Small intestine (tissue), 7 donors: ENCODE measurements at regions not wholly inside any gene's neighbourhood (a gene's known extent, or its start where the extent isn't known, plus 50 kb on each side); places are given as distances from the start of the nearest gene placed in this dataset.
A peak's percentile ranks its signal among the peaks of the same experiment; 100 is the strongest.

Experiments used
- DNase-seq, 2 donors: peaks; one replicate each; pipeline versions ENCODE4 v3.0.0 to v3.0.0-alpha.2; 2013
- FAIRE-seq: peaks from 2 replicates; lab custom pipeline; 2012; peaks lifted over from hg19 to GRCh38; lab: Jason Lieb, UNC
- H3K27ac ChIP-seq, 3 donors: one replicate each; pipeline ENCODE4 v1.5.1; 2013; ENCODE audit warnings: low read length in 2 of 3, mild to moderate bottlenecking in 2 of 3, control low read depth in 1 of 3, inconsistent platforms in 1 of 3, low read depth in 1 of 3, moderate library complexity in 1 of 3
- H3K27me3 ChIP-seq, 3 donors: one replicate each; pipeline ENCODE4 v1.6.1; 2013; ENCODE audit warnings: low read length in 3 of 3, inconsistent platforms in 1 of 3; ENCODE audit not compliant: control insufficient read depth in 3 of 3, insufficient read depth in 3 of 3
- H3K36me3 ChIP-seq, 3 donors: one replicate each; pipeline ENCODE4 v1.6.1; 2013; ENCODE audit warnings: low read length in 3 of 3, inconsistent platforms in 1 of 3, low read depth in 1 of 3, mild to moderate bottlenecking in 1 of 3, moderate library complexity in 1 of 3; ENCODE audit not compliant: control insufficient read depth in 3 of 3, insufficient read depth in 2 of 3
- H3K4me1 ChIP-seq, 3 donors: one replicate each; pipeline ENCODE4 v1.6.1; 2013; ENCODE audit warnings: low read length in 2 of 3, inconsistent platforms in 1 of 3, low read depth in 1 of 3, mild to moderate bottlenecking in 1 of 3, moderate library complexity in 1 of 3; ENCODE audit not compliant: control insufficient read depth in 3 of 3, insufficient read depth in 2 of 3
- H3K4me3 ChIP-seq, 3 donors: one replicate each; pipeline ENCODE4 v1.5.1; 2013; ENCODE audit warnings: low read length in 3 of 3, control low read depth in 1 of 3, inconsistent platforms in 1 of 3, low read depth in 1 of 3, mild to moderate bottlenecking in 1 of 3, moderate library complexity in 1 of 3
- H3K9me3 ChIP-seq, 2 donors: one replicate each; pipeline ENCODE4 v1.6.1; 2013; ENCODE audit warnings: low read depth in 1 of 2, low read length in 1 of 2; ENCODE audit not compliant: control insufficient read depth in 2 of 2, insufficient read depth in 1 of 2
- WGBS, 3 donors: extraction: QIAGEN DNeasy Blood & Tissue Kit; methylation state at CpG; one replicate each; pipeline ENCODE4 v1.1.7; 2013; 5-methylcytosine and 5-hydroxymethylcytosine counted together
- donor health status: healthy with polysubstance abuse.
- donor health status: control.
- donor health status: control.
- donor health status: Bipolar disorder and iron deficiency.
- donor health status: healthy.

DNA sequence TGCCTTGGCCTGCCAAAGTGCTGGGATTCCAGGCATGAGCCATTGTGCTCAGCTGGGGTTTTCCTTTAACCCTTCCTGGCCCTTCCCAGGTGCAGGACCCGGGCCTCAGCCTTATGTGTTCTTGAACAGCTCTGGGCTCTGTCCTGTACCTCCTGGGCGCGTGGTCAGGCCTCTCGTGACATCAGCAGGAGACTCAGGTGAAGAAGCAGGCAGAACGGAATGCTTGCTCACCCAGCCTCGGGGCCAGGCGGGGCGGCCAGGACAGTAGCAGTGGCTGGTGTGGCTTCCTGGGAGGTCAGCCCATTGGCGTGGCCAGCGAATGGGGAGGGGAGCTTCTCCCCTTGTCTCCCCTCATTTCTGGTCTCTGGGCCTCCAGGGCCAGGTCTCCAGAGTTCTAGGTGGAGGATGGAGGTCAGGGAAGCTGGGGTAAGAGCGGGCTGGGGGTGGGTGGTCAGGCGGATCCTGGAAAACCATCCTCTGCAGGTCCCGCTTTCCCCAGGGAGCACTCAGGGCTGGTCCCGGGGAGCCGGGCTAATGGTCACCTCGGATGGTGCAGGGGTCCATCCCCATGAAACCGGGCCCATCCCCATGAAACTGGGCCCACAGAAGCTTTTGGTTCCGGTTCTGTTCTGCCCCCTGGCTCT is 281.5 kb downstream of the SEC14L1 start:
- peak overlapping the region in 1 of 3 donors; percentile 29 for H3K27ac ChIP-seq
- H3K36me3 ChIP-seq, result peaks cover 0 to 94% (median 0%) of the 10 kb centered on the region in 3 donors
- H3K4me3 ChIP-seq, result no peak overlapping the region
- WGBS, 3 donors, result 91 to 97% (median 95%) methylated on average over 18 of the region's 18 CpGs
- no peaks in the 10 kb centered on the region for H3K27me3 ChIP-seq
- DNase-seq (no peak), FAIRE-seq (no peak)
- peaks cover 1 to 64% (median 22%) of the 10 kb centered on the region in 3 donors for H3K4me1 ChIP-seq
- H3K9me3 ChIP-seq, result no peaks in the 10 kb centered on the region

GRCh38 chr17:77422748-77423113 is 282.0 kb downstream of the SEC14L1 start:
- DNase-seq, result no peak
- FAIRE-seq, result no peak
- no peak overlapping the region for H3K4me3 ChIP-seq
- no peaks in the 10 kb centered on the region for H3K9me3 ChIP-seq
- H3K4me1 ChIP-seq, result peaks cover 1 to 68% (median 24%) of the 10 kb centered on the region in 3 donors
- peaks cover 0 to 96% (median 0%) of the 10 kb centered on the region in 3 donors for H3K36me3 ChIP-seq
- 79 to 91% (median 86%) methylated on average over 4 of the region's 4 CpGs for WGBS, 3 donors
- H3K27me3 ChIP-seq, result no peaks in the 10 kb centered on the region
- peak overlapping the region in 1 of 3 donors; percentile 29 for H3K27ac ChIP-seq

GRCh38 chr17:77423589-77424451 is 283.1 kb downstream of the SEC14L1 start:
- Histone ChIP-seq H3K27me3 (no peaks in the 10 kb centered on the region), H3K36me3 (peaks cover 0 to 96% (median 0%) of the 10 kb centered on the region in 3 donors), H3K9me3 (no peaks in the 10 kb centered on the region), H3K4me3 (no peak overlapping the region), H3K27ac (peak overlapping the region in 2 of 3 donors; percentile 77 to 85), H3K4me1 (peaks cover 1 to 75% (median 24%) of the 10 kb centered on the region in 3 donors)
- DNase-seq (no peak), FAIRE-seq (no peak)
- WGBS, 3 donors, result 67 to 89% (median 84%) methylated on average over 31 of the region's 31 CpGs

GRCh38 chr17:77424585-77425344 is 284.0 kb downstream of the SEC14L1 start:
- peaks cover 0 to 96% (median 0%) of the 10 kb centered on the region in 3 donors for H3K36me3 ChIP-seq
- peak in 1 of 2 donors; percentile 62 for DNase-seq
- H3K4me1 ChIP-seq, result peaks cover 1 to 75% (median 27%) of the 10 kb centered on the region in 3 donors
- FAIRE-seq, result no peak
- WGBS, 3 donors, result 45 to 79% (median 67%) methylated on average over 21 of the region's 21 CpGs
- no peak overlapping the region for H3K4me3 ChIP-seq
- peak overlapping the region in 2 of 3 donors; percentile 77 to 85 for H3K27ac ChIP-seq
- H3K9me3 ChIP-seq, result no peaks in the 10 kb centered on the region
- no peaks in the 10 kb centered on the region for H3K27me3 ChIP-seq

DNA sequence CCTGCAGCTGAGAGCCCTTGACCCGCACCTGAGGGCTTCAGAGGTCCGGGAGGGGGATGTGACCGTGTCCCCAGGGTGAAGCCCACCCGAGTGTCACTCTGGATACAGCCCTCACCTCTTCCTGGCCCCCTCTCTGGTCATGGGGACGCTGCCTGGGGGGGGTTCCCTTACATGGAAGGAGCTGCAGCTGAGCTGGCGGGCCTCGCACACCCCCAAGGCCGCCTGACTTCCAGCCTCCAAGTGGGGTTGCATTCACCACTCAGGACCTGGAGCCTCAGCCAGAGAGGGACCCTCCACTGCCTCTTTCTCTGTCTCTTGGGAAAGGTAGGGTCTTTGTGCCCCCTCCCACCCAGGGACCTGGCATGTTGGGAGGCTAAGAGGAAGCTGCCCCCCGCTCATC is 284.6 kb downstream of the SEC14L1 start:
- Histone ChIP-seq H3K9me3 (no peaks in the 10 kb centered on the region), H3K27me3 (no peaks in the 10 kb centered on the region), H3K4me3 (no peak overlapping the region), H3K27ac (peak overlapping the region in 2 of 3 donors; percentile 77 to 85), H3K4me1 (peaks cover 1 to 75% (median 29%) of the 10 kb centered on the region in 3 donors), H3K36me3 (peaks cover 0 to 96% (median 0%) of the 10 kb centered on the region in 3 donors)
- no peak for DNase-seq
- FAIRE-seq, result no peak
- WGBS, 3 donors, result 50 to 86% (median 85%) methylated on average over 6 to 9 of the region's 9 CpGs

GRCh38 chr17:77425791-77426641 is 285.2 kb downstream of the SEC14L1 start:
- DNase-seq, result no peak
- H3K4me1 ChIP-seq, result peaks cover 1 to 71% (median 23%) of the 10 kb centered on the region in 3 donors

GRCh38 chr17:77426676-77427386 is 286.1 kb downstream of the SEC14L1 start:
- Histone ChIP-seq H3K4me1 (peaks cover 1 to 65% (median 22%) of the 10 kb centered on the region in 3 donors), H3K9me3 (no peaks in the 10 kb centered on the region), H3K4me3 (no peak overlapping the region), H3K27ac (peak overlapping the region; percentile 2 to 85 (median 77)), H3K36me3 (peaks cover 0 to 94% (median 0%) of the 10 kb centered on the region in 3 donors), H3K27me3 (no peaks in the 10 kb centered on the region)
- FAIRE-seq (no peak), DNase-seq (no peak)
- WGBS, 3 donors, result 73 to 79% (median 76%) methylated on average over 11 of the region's 11 CpGs

More at GRCh38 chr17:77425791-77426641, 285.2 kb downstream of the SEC14L1 start:
- 55 to 81% (median 71%) methylated on average over 19 to 23 of the region's 23 CpGs for WGBS, 3 donors
- Histone ChIP-seq H3K36me3 (peaks cover 0 to 95% (median 0%) of the 10 kb centered on the region in 3 donors), H3K4me3 (no peak overlapping the region), H3K27ac (peak overlapping the region; percentile 27 to 85 (median 77)), H3K27me3 (no peaks in the 10 kb centered on the region), H3K9me3 (no peaks in the 10 kb centered on the region)
- FAIRE-seq, result no peak
